NCI-H128 (cell line): ENCODE measurements at regions not wholly inside any gene's neighbourhood (a gene's known extent, or its start where the extent isn't known, plus 50 kb on each side); places are given as distances from the start of the nearest gene placed in this dataset.
"Not testable (repeated sequence)": the region's sequence is repeated elsewhere in the genome, so short reads cannot be mapped to it uniquely, and the experiment has no call there.

ENCODE experiments used
- DNase-seq: peaks from one replicate; lab custom pipeline; 2025; ENCODE audit not compliant: unreplicated experiment; lab: John Stamatoyannopoulos, UW

DNA sequence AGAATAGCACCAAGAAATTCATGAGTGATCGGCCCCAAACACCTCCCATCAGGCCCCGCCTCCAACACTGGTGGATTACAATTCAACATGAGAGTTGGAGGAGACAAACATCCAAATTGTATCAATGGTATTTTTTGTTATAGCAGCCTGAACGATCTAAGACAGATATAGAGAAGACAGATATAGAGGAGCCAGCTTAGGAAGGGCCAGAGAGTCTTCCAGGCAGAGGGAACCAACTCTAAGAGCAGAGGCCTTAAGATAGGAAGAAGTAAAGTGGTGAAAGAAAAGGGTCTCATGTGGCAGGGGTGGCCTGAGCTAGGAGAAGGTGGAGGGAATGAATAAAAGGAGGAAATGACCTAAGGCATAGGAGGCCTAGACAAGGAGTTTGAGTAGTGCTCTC lies 158.8 kb upstream of the TBL1XR1 start:
- no peak for DNase-seq

DNA sequence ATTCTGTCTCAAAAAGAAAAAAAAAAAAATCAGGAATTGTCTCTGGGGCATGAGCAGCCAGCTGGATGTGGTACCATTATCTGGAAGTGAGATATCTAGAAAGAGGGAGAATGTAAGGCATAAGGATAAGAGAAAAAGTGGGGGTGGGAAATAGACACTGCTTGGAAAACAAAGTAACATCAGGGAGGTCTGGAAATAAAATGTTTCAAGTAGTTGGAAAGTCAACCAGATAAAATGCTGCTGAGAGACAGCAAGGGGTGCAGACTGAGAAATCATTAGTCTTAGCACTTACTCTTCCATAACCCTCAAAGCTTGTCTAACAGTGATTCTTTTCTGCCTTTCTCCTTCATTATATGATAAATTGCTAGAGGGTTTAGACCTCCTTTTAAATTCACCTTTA lies 159.7 kb upstream of the TBL1XR1 start:
- DNase-seq: no peak

DNA sequence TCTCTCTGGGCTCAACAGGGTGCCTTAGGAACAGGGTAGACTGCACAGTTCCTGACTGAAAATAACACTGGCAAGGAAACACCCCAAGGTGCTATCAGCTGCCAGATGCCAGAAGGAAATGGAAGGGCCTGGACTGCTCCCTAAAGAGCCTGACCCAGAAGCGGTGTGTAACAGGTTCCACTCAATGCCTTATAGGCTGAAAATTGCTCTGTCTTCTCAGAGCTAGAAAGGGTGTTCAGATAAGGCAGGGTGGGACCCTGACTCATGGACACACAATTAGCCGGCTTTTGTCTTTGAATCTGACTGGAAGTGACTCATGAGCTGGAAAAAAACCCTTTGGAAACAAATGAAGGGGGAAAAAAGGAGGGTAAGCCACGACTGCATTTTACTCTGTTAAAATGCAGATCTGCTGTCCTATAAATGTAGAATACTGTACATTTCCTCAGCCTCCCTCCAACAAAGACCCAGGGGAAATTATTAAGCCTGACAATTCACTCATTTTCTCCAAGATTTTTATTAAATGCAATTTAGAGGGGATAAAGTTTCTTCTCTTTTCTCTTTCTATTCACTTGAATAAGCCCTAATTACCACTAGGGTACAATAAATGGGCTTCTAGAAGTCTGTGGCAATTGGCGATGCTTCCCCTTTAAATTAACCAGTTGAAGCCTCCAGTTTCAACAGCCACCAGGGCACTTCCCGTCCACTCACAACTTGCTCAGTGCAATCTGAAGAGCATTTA lies 160.2 kb upstream of the TBL1XR1 start:
- DNase-seq: no peak

DNA sequence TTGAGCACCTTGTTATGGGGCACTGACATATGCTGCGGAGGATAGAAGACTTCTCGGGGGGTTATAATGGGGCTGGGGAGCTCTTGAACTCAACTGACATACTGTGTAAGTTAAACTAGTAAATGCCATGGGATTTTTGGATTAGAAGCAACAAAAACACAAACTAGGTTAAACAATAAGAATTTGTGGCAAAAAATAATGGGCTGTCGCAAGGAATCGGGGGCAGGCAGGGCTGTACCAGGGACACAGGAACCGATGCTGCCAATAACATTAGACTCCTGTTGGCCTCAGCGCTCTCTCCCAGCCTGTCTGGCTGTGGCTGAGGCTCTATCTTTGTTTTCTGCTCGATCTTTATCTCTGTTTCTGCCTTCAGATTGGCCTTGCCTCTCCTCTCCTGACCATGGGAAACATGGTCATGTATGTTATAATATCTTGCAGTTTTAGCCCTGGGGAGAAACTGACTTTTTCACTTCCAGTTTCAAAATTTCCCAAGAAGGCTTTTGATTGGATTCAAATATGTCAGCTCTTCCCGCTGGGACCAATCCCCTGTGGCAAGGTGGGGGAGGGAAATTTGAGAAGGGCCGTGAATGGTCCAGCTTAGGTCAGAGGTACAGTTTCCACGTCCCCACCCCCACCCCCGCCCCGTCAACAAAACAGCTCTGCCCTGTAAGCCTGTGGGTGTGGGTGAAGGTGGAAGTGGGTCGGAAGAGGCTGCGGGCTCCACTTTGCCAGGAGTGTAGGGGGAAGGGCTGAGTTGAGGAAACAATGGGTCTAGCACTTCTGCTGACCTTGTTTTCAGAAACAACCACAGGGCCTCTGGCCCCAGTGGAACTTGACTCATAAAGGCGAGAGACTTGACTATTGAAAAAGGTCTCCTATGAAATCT lies 161.1 kb upstream of the TBL1XR1 start:
- no peak for DNase-seq

DNA sequence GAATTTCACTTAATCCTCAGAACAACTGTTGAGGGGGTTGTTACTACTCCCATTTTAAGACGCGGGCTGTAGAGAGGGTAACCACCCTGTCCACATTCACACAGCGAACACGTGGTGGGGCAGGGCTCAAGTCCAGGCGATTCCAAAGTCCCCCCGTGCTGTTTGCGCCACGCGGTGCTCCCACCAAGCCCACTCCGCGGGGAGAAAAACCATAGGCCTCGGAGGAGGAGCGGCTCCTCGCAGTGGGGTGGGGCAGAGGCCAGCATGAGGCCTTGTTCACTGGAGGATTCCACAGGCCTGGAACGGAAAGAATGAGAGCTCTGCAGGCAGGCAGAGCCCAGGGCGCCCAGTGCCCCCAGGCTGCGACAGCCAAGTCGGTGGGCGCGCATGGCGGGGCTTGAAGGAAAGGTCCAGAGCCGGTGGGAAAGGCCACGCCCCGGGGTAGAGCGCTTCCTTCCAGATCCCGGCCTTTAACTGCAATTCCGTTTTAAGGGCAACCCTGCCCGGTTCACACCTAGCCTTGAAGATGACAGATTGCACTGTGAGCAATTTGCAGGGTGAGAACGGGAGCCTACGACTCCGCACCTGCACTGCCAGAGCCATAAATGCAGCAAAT lies 161.8 kb upstream of the TBL1XR1 start:
- DNase-seq: no peak

DNA sequence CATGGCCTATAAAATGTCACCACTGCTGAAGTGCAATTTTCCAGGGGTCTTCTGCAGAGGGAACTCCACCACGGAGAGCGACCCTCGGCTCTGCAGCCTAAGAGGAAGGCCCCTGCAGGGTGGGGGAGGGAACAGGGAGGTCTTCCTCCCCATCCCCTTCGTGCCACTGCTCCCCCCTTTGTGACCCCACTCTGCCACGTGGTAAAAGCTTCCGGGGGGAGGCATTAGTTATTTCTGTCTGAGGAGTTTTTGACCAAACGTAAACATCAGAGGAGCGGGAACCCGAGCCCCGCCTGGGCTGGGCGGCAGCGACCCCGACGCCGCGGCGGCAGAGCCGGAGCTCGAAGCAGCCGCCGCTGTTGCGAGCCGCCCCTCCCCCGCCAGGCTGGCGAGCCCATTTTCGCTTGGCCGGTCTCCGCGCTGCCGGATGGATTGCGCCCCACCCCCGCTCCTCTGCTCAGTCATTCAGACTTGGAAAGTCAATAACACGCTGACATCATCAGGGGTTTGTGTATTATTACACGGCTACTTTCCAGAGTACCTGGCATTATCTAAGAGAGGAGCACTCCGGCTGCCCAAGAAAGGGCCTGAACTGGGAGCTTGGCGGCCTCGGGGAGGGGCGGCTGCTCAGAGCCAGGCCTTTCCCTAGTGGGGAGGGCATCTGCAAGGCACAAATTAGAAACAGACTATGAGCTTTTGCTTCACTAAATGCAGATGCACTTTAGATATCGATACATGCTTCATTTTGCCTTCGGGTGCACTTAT lies 162.5 kb upstream of the TBL1XR1 start:
- peak; percentile 97 for DNase-seq

DNA sequence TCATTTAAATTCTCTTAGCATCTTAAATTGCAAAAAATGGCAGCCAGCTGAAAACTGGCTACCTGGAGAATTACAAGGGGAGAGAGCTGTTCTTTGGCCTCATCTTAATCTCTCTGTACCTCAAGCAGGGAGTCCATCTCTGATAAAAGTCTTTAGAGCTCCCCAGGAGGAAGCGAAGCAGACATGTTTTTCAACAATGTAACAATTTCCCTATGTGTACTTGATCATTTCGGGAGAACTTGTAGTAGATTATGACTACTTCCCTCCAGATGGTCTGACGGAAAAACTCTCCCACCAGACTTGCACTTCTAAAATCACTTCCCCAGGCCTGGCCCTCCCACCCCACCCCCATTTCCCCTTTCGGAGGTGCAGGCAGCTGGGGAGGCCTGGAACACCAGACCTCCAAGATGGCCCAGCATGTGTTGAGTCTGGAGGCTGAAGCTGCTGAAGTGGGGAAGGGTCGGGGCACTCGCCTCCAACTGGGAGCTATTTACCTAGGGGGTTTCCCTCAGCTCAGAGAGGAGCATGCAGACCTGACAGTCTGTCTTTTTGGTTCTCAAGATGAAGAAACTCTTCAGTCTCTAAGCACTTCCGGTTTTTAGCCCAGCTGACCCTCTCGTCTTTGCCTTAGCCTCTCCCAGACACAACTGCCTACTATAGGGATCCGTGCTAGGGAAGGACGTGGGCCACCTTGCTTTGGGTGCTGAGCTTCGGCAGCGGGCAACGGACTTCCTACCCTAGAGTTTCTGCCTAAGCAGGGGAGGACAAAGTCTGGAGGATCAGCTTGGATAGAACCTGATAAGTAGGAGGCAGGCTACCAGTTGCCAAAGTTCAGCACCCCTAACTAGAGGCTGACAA lies 164.0 kb upstream of the TBL1XR1 start:
- no peak for DNase-seq

DNA sequence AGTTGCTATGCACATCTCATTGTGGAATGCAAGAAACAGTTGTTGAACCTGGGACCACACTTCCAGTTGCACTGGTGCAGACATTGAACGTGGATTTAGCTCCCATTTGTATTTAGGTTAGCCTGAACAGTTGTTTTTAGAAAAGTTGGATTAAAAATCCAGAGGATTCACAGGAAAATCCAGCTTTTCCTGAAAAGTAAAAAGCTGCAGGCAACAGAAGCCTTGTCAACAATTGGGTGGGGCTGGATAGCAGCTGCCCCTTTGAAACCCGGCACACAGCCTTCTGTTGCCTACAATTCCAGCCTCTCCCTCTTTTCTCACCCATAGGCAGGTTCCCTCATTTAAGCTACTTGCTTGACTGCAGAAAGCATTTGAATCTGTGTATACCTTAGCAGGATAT lies 165.3 kb upstream of the TBL1XR1 start:
- DNase-seq: no peak

DNA sequence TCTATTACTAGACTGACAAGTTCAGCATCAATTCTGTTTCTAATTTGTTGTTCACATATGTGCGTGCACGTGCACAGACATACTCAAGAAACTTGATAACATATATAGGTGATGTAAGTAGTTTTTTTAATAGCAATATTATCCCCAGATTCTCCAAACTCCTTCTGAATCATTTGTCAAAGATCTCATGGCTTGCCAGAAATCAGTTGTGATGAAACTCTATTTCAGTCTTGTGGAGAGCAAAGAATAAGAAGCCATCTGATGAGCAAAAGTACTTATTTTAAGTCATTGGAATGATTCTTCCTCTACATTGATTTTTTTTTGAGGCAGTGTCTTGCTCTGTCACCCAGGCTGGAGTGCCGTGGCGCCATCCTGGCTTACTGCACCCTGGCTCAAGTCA lies 167.0 kb upstream of the TBL1XR1 start:
- no peak for DNase-seq

DNA sequence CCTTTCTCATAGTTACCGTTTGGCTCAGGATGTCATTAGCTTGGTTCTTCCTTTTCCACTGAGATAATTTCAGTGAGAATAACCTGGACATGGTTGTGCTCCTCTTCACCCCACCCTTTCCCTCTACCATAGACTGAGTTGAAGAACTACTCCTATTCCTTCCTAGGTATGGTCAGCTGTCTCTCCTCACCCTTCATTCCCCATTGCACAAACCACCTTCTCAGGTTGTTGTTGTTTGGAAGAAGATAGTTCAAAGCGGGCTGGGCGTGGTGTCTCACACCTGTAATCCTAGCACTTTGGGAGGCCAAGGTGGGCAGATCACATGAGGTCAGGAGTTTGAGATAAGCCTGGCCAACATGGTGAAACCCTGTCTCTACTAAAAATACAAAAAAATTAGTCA lies 168.0 kb upstream of the TBL1XR1 start:
- not testable (repeated sequence) for DNase-seq

DNA sequence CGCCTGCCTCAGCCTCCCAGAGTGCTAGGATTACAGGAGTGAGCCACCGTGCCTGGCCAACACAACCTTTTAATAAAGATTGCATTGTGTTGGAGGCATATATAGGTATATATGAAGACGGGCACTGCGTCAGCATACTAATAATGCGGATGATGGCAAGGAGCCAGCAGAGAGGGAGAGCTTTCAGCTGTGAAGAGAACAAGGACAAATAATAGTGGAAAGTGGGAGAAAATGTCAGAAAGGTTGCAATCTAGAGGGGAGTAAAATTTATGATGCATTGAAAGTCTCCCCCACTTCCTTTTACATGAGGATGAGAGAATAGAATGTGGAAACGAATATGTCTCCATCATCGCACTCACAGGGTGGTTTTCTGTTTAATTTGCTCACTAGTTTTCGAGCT lies 170.5 kb upstream of the TBL1XR1 start:
- no peak for DNase-seq

DNA sequence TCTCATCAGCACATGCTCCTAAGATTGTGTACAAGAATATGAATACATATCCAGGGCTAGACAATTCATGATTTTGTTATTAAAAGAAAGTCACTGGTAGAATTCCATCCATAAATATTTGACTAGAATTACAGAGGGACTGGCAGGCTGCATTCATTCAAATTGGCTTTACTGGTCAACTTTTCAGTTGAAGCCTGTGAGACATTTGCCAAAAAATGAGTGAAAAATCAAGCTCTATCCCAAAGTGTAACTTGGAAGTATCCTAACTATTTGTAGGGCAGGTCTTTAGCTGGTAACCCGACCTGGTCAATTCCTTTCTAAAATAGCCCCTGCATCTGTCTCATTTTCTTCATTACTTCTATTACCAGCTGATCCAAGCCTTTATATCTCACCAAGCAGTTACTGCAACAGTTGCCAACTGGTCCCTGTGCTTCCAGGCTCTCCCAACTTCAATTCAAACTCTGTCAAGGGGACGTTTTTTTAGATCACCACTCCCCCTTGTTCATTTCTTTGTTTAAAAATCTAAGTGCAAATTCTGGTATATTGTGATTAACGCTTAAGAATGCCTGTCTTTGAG lies 173.1 kb upstream of the TBL1XR1 start:
- no peak for DNase-seq

DNA sequence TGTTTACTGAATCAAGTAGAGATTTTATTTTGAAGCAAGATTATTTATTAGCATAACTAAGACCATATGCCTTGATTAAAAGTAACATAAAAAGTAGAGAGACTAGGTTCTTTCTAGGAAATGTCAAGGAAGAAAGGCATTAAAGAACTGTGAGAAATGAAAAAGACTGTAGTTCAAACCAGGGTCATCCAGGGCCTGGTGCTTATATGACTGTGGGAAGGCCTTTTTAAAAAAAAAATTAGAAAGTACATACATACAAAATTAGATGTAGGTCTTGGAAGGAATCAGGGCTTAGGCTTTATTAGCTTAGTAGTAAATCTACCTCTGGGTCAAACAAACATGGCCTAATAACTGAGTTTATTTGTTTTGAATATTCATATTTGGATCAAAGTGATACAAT lies 173.9 kb upstream of the TBL1XR1 start:
- DNase-seq: no peak

DNA sequence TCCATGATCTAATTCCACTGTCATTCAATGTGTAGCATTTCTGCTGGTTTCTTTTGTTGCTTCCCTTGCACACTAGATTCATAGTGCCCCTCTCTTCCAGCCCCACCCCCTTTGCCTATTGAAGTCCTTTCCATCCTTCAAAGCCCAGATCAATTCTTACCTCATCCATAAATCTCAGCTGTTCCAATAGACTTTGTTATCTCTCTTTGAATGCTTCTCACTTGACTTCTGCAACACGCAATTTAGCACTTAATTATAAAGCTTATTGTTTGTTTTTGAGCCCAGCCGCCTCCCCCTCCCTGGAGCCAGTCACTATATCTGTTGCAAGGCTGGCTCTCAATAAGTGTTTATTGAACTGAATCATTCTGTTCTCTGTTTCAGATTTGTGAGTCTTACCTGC lies 174.6 kb upstream of the TBL1XR1 start:
- DNase-seq: no peak

DNA sequence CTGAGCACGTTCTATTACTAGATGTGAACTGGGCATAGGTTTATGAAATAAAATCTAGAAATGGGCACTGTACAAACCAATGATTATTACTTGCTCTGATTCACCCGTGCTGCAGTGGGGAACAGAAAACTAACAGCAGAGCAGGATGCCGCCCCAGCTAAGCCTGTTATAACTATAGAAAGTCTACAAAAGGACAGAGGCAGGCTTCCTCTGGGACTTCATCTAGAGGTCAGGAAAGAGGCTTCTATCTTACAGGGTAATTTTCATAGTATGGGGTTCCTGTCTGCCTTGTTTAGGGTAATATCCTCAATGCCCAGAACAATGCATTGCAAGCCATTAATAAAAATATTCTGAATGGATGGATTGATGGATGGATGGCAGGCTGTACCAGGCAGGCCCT lies 177.0 kb upstream of the TBL1XR1 start:
- DNase-seq: no peak

DNA sequence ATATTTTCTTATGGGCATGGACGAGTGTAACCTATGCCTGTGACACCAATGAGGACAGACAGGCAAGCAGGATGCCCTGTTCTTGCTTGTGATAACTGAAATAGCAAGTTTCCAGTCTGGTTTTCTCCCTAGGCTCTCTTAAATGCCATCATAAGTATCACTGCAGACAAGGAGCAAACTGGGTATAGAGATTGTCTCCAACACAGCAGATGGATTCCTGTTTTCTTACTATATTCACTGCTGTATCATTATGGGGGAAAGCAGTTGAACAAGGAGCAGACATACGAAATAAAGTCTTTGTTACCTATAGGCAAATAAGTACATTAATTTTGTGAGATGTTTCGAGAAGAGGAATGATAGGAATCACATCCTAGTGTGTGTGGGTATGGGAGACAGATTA lies 178.0 kb upstream of the TBL1XR1 start:
- no peak for DNase-seq

DNA sequence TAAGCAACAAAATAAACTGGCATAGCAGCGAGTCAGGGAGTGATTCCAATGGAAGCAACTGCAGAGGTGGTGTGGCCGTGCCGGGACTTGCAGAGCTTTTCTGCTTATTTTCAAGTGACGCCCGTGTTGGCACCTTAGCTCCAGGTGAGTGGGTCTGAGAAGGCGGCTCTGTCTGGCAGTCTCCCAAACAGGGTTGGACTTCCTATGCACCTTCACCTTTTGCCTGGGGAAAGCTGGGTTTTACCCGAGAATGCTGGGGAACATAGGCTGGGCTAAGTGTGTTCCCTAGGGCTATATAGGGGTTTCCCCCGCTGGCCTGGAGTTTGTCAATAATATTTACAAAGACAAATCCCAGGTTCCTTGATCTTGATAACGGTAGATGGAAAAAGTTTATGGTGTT lies 179.9 kb upstream of the TBL1XR1 start:
- DNase-seq: no peak

DNA sequence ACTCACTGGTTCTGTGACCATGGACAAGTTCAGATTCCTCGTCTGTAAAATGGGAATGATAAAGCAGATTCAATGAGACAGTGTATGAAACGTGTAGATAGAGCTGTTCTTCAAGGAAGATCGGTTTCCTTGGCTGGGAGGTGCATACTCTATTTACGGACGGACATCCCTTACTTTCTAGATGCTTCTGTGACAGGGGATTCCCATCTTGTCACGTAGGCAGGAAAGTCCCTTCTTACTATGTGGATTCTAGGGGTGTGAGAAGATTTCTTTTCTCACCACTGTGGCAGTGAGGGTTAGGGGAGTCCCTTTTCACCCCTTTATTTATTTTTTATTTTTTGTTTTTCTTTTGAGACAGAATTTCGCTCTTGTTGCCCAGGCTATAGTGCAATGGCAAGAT lies 180.9 kb upstream of the TBL1XR1 start:
- DNase-seq: no peak

DNA sequence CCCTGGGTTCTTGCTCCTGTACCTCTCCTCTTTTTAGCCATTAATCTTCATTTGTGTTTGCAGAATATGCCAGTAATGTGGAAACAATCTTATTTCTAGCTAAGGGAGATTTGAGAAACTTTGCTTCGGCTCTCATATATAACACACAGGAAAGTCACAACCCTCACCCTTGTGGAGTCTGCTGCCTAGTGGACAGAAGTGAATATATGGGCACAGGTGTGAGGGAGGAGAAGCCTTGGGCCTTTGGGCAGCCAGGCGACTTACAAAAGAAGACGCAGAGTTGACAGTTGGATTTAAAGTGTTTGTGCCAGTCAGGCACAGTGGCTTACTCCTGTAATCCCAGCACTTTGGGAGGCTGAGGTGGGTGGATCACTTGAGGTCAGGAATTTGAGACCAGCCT lies 181.8 kb upstream of the TBL1XR1 start:
- DNase-seq: no peak

DNA sequence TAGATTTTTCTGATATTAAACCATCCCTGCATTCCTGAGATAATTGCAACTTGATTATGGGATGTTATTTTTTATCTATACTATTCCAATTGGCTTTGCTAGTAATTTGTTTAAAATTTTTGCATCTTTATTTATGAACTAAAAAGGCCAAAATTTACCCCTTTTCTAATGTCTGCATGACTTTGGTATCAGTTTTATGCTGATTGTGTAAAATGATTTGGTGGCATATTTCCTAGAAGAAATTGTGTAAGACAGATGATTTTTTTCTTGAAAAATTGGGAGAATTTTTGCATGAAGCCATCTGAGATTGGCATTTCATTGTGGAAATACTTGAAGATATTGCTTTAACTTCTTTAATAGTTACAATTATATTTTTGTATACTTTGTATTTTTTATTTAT lies 183.8 kb upstream of the TBL1XR1 start:
- no peak for DNase-seq
